ENCODE measurements at regions not wholly inside any gene's neighbourhood (a gene's known extent, or its start where the extent isn't known, plus 50 kb on each side); places are given as distances from the start of the nearest gene placed in this dataset.

DNA sequence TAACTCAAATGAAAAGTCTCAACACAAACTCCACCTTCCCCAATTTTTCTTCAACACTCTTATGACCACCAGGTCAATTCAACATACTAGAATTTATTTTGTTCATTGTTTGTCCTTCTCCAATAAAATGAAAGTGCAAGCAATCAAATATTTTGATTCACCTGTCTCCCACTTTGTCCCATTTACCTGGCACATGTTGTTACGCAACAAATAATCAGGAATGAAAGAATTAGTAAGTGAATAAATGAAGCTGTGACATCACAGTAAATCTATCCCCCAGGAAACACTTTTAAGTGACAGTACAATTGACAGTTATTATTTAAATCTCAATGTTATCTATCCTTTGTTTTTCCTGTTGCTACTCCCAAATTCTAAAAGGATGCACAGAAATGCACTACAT is 393.7 kb upstream of the OPRM1 start:
- no peak for DNase-seq (ENCODE audit: low read depth, low spot score)

DNA sequence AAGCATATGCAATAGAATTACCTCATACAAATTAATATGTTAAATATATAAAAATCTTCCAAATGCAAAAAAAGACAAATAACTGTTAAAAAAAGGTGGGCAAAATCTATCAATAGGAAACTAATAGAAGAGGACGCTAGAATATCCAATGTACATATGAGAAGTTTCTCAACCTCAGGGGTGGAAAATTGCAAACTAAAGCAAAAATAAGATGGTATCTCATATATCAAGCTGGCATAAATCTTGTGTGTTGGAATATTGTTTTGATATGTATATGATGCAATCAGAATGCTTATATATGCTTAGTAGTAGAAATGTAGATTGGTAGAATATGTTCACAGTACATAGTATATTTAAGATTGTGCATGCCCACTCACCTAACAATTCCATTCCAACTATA is 395.0 kb upstream of the OPRM1 start:
- no peak for DNase-seq (ENCODE audit: low read depth, low spot score)

GRCh38 chr6:153634416-153634815 is 404.6 kb upstream of the OPRM1 start:
- DNase-seq (ENCODE audit: low read depth, low spot score) = no peak

DNA sequence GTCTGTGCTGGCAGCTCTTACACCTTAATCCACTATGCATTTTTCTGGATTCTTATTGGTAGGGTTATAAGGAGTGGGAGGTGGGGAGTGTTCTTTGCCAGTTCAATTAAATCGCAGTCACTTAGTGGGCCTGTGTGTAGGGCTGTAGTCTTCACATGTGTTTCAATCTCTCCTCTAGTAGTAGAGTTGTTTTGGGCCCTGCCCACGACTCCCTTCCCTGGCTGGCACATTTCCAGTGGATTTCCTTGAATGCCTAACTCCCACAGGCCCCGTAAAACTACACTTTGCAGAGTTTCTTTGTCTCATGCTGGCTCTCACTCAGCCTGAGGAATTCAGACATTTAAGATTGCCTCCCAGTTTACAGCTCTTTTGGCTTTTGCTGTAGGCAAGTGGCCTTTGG is 414.0 kb upstream of the OPRM1 start:
- no peak for DNase-seq (ENCODE audit: low read depth, low spot score)

- DNase-seq (ENCODE audit: low read depth, low spot score) = no peak
These were observed 414.5 kb upstream of the OPRM1 start for GRCh38 chr6:153624528-153624927.

GRCh38 chr6:153623496-153623895 is 415.5 kb upstream of the OPRM1 start:
- DNase-seq (ENCODE audit: low read depth, low spot score) = no peak

DNA sequence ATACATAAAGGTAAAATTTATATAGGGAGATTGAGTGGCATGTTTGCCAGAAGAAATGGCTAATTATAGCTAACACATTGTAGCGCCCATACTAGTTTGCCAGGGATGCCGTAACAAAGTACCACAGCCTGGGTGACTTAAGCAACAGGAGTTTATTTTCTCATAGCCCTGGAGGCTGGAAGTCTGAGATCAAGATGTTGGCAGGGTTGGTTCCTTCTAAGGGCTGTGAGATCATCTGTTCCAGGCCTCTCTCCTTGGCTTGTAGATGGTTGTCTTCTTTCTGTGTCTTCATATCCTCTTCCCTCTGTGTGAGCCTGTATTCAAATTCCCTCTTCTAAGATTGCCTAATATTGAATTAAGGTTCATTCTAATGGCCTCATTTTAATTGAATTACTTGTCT is 417.5 kb upstream of the OPRM1 start:
- no peak for DNase-seq (ENCODE audit: low read depth, low spot score)

GRCh38 chr6:153621070-153621469 is 418.0 kb upstream of the OPRM1 start:
- DNase-seq (ENCODE audit: low read depth, low spot score) = no peak

- DNase-seq (ENCODE audit: low read depth, low spot score) = no peak
These were observed 420.4 kb upstream of the OPRM1 start for GRCh38 chr6:153618371-153619322.

- DNase-seq (ENCODE audit: low read depth, low spot score) = no peak
These were observed 422.5 kb upstream of the OPRM1 start for GRCh38 chr6:153616506-153616905.

GRCh38 chr6:153613719-153614455 is 425.2 kb upstream of the OPRM1 start:
- no peak for DNase-seq (ENCODE audit: low read depth, low spot score)

DNA sequence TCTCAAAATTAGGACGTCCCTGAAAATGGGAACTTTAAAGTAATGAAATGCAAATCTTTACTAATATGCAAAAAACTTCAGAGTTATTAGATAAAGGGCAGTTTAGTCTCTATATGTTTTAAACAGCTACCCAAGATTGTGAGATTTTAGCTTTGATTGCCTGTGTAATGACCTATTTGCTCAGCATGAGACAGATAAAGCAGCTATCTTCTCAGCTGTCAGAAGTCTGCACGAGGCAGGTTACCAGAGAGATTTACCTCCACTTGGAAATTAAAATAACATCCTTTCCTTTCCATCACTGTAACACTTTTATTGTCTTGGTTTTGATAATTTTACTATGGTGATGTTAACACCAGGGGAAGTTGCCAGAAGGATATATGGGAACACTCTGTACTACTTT is 436.6 kb upstream of the OPRM1 start:
- DNase-seq (ENCODE audit: low read depth, low spot score) = no peak

GRCh38 chr6:153599901-153600300 is 439.1 kb upstream of the OPRM1 start:
- no peak for DNase-seq (ENCODE audit: low read depth, low spot score)

DNA sequence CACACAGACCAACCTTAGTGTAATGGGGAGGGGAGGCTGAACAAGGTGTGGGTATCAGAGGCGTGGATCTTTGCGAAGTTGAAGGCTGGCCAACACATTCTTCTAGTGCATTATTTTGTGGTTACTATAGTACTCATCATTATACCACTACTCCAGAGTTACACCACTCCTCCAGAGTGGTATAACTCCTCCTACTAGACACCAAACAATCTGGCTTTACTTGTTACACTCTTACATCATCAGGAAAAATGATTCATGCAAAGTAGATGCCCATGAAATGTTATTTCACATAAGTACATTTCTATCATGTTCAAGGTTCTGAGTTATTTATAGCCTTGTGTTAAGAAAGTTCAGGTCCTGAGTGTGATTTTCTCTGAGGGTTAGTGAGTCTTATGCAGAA is 443.1 kb upstream of the OPRM1 start:
- DNase-seq (ENCODE audit: low read depth, low spot score) = no peak

- DNase-seq (ENCODE audit: low read depth, low spot score) = no peak
These were observed 444.2 kb upstream of the OPRM1 start for GRCh38 chr6:153594871-153595270.

- DNase-seq (ENCODE audit: low read depth, low spot score) = no peak
These were observed 447.9 kb upstream of the OPRM1 start for GRCh38 chr6:153591159-153591558.

- DNase-seq (ENCODE audit: low read depth, low spot score) = no peak
These were observed 448.6 kb upstream of the OPRM1 start for GRCh38 chr6:153590411-153590810.

DNA sequence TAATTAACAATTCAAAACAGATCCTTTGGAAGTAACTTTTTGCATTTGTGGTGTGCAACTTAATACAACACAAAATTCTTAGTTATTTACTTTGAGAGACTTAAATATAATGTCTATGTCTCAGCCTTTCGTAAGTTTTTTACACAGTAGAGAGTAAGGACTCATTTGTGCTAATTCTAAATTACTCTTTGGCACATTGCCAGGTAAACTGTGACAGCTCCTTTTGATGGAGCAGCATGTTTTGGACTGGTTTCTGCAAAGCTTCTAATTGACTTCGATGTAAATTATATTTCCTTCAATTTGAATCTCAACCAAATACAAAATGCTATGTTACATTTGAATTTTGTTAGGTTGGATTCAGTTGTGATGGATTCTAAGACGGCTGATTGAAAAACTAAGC is 450.7 kb upstream of the OPRM1 start:
- no peak for DNase-seq (ENCODE audit: low read depth, low spot score)

- no peak for DNase-seq (ENCODE audit: low read depth, low spot score)
These were observed 452.6 kb upstream of the RGS17 start for GRCh38 chr6:153583685-153584084.

DNA sequence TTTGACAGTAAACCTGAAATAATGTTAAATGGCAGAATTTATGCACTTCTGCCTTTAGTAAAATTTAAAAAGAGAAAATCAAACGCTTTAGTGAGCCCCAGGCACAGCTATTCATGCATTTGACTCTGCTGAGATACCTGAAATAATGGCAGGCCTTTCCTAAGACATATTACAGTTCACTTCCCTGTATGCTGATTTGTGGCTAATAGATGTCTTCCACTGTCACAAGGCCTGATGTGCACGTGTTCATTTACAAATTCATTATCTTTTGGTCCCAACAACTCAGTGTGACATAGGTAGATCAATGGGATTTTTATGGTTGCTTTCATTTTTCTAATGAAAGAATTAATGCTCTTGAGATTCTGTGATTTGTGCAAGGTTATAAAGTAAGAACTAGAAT is 449.7 kb upstream of the RGS17 start:
- no peak for DNase-seq (ENCODE audit: low read depth, low spot score)

DNA sequence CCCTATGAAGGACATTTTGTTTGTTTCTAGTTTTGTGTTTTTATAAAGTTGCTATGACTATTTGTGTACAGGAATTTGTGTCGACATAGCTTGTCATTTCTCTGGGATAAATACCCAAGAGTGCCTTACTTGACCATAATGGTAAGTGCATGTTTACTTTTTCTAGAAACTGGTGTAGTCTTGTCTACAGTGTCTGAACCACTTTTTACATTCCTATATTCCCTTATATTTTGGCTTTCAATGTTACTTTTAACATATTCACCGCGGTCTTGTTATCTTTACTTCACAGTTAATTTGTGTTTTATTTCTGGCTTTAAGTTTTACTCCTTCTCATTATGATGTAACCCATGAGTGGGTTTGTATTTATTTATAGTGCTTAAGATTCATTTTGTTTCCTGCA is 444.4 kb upstream of the RGS17 start:
- DNase-seq (ENCODE audit: low read depth, low spot score) = no peak

DNA sequence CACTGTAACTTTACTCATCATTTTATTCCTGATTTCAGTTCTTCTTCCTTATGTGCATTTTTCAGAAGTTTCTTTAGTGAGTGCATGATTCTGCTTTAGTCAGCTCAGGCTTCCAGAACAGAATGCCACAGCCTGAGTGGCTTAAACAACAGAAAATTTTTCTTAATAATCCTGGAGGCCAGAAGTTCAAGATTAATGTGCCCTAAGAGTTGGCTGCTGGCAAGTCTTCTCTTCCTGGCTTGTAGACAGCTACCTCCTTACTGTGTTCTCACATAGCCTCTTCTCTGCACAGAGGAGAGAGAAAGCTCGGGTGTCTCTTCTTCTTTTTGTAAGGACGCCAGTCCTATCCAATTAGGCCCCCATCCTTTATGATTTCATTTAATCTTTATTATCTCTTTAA is 443.1 kb upstream of the RGS17 start:
- DNase-seq (ENCODE audit: low read depth, low spot score) = no peak

DNA sequence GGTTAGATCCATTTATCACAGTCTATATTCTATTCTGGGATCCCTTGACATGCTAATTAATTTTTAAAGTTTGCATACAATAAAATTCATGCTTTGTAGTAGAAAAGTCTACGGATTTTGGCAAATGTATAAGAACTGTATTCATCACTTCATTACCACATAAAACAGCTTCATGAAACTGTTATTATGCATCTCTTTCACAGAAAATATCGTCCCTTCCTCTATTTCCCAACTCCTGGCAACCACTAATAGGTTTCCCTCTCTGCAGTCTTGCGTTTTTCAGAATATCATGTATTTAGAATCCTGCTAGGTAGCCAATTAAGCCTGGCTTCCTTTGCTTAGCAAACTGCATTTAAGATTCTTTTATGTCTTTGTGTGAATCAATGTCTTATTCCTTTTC is 441.3 kb upstream of the RGS17 start:
- no peak for DNase-seq (ENCODE audit: low read depth, low spot score)
